HG02981 (cell line): ENCODE measurements at regions not wholly inside any gene's neighbourhood (a gene's known extent, or its start where the extent isn't known, plus 50 kb on each side); places are given as distances from the start of the nearest gene placed in this dataset.
A peak's percentile ranks its signal among the peaks of the same experiment; 100 is the strongest.

Experiments
- ATAC-seq: cut with Tn5 transposase; IDR thresholded peaks from one replicate; pipeline ENCODE4 v1.9.1; 2021; ENCODE audit warnings: mild to moderate bottlenecking, moderate library complexity; ENCODE audit not compliant: unreplicated experiment

- no peak for ATAC-seq
Observed at GRCh38 chr5:129322968-129323367, 137.1 kb upstream of the ADAMTS19 start.

GRCh38 chr5:129341306-129341705 is 118.8 kb upstream of the ADAMTS19 start:
- no peak for ATAC-seq

GRCh38 chr5:129342796-129343195 is 117.3 kb upstream of the ADAMTS19 start:
- ATAC-seq, result no peak

GRCh38 chr5:129345213-129345924 is 114.7 kb upstream of the ADAMTS19 start:
- ATAC-seq, result no peak

GRCh38 chr5:129356846-129357245 is 103.3 kb upstream of the ADAMTS19 start:
- no peak for ATAC-seq

GRCh38 chr5:129358069-129358468 is 102.0 kb upstream of the ADAMTS19 start:
- no peak for ATAC-seq

- no peak for ATAC-seq
Observed at GRCh38 chr5:129359450-129359849, 100.6 kb upstream of the ADAMTS19 start.

GRCh38 chr5:129361441-129362025 is 98.6 kb upstream of the ADAMTS19 start:
- ATAC-seq, result peak; percentile 41

- no peak for ATAC-seq
Observed at GRCh38 chr5:129362456-129362855, 97.6 kb upstream of the ADAMTS19 start.

- ATAC-seq, result no peak
Observed at GRCh38 chr5:129363991-129364390, 96.1 kb upstream of the ADAMTS19 start.

GRCh38 chr5:129367883-129368282 is 92.2 kb upstream of the ADAMTS19 start:
- no peak for ATAC-seq

GRCh38 chr5:129372025-129372424 is 88.1 kb upstream of the ADAMTS19 start:
- ATAC-seq, result no peak

- ATAC-seq, result no peak
Observed at GRCh38 chr5:129377504-129377903, 82.6 kb upstream of the ADAMTS19 start.

GRCh38 chr5:129378961-129379360 is 81.1 kb upstream of the ADAMTS19 start:
- no peak for ATAC-seq

GRCh38 chr5:129379406-129379805 is 80.7 kb upstream of the ADAMTS19 start:
- ATAC-seq, result no peak

GRCh38 chr5:129382921-129383672 is 77.0 kb upstream of the ADAMTS19 start:
- ATAC-seq, result no peak

GRCh38 chr5:129384193-129384592 is 75.9 kb upstream of the ADAMTS19 start:
- no peak for ATAC-seq

GRCh38 chr5:129384736-129385135 is 75.4 kb upstream of the ADAMTS19 start:
- no peak for ATAC-seq

GRCh38 chr5:129387944-129388343 is 72.2 kb upstream of the ADAMTS19 start:
- ATAC-seq, result no peak

- no peak for ATAC-seq
Observed at GRCh38 chr5:129392681-129393080, 67.4 kb upstream of the ADAMTS19 start.

GRCh38 chr5:129395247-129395646 is 64.9 kb upstream of the ADAMTS19 start:
- ATAC-seq, result no peak
